ENCODE measurements at regions not wholly inside any gene's neighbourhood (a gene's known extent, or its start where the extent isn't known, plus 50 kb on each side); places are given as distances from the start of the nearest gene placed in this dataset.

DNA sequence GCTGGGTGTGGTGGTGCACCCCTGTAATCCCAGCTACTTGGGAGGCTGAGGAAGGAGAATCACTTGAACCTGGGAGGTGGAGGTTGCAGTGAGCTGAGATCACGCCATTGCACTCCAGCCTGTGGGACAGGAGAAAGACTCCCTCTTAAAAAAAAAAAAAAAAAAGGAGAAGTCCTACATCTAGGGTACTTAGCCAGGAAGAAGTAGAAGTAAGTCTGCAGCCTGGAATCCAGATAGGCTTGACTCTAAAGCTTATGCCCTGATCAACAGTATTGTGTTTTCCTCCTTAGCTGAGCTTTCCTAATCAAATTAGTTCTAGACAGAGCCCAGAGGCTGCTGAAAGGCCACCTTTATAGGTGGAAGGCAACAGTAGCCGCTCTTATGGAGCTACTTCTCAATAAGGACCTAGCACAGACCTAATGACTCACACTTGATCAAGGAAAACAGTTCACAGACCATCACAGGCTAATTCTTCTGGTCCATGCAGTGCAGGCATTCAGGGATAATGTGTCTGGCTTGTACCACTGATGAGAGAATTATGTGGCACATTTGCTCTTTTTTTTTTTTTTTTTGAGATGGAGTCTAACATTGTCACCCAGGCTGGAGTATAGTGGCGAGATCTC is 105.5 kb upstream of the KLF4 start (continued):
- no peak for TF ChIP-seq SOX13 (IDR thresholded peaks at IDR 0.05)
- TF ChIP-seq SOX13 (CRISPR knock-in tag; conservative IDR thresholded peaks at IDR 0.05 in 1 of 2, IDR thresholded peaks at IDR 0.05 in 1 of 2), result no peak
- TF ChIP-seq, protein P1, sequence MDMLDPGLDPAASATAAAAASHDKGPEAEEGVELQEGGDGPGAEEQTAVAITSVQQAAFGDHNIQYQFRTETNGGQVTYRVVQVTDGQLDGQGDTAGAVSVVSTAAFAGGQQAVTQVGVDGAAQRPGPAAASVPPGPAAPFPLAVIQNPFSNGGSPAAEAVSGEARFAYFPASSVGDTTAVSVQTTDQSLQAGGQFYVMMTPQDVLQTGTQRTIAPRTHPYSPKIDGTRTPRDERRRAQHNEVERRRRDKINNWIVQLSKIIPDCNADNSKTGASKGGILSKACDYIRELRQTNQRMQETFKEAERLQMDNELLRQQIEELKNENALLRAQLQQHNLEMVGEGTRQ (IDR thresholded peaks at IDR 0.05; ENCODE audit: low read depth, low read length), result no peak
- TF ChIP-seq, protein P1 (CRISPR knock-in tag; IDR thresholded peaks at IDR 0.05; ENCODE audit: borderline replicate concordance), result no peak
- TF ChIP-seq SNRNP70 (IDR thresholded peaks at IDR 0.05; ENCODE audit: low read depth, low read length), result no peak

DNA sequence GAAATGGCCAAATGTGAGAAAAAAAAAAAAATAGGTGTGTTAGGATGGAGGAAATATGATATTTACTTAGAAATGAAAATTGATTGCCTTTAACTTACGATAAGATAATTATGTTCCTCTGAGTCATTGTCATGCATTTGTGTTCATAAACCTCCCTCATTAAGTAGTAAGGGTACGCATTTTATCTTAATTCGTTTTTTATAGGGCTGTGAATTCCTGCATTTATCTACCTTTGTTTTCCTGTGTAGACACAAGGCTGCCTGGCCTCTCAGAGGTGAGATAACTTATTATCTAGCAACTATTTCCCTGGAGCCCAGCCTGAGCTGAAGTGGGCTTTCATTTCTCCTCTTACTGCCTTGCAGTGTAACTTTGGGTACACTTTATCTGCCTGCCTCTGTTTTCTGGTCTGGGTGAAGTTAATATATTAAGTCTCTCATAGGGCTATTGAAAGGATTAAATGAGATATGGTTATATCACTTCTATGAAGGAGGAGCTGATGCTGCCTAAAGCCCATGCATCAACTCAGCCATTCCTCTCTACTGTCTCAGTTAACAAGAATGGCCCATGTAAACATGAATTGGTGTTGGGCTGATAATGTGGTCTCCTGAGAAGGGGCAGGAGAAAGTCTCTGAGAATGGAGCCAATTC is 103.8 kb upstream of the KLF4 start:
- no TSS peak for BruUV-seq (replicated peaks)
- no peak overlapping the region for H3K4me3 ChIP-seq (replicated peaks in 1 of 3; ENCODE audit: insufficient read depth in 1 of 3, low read depth in 2 of 3, low read length in 3 of 3)
- H3K4me2 ChIP-seq (ENCODE audit: low read depth, low read length), result no peak overlapping the region
- no peaks in the 10 kb centered on the region for H3K79me2 ChIP-seq (ENCODE audit: insufficient read depth, low read length)
- DNase-seq (ENCODE audit: low spot score) (no peak), ATAC-seq (no peak), FAIRE-seq (no peak)
- no peak overlapping the region for H2AFZ ChIP-seq (ENCODE audit: low read length)
- H3K27me3 ChIP-seq (ENCODE audit: control insufficient read depth in 1 of 2, insufficient read depth in 2 of 2, low read length in 2 of 2), result no peaks in the 10 kb centered on the region
- intact Hi-C loops (cut with micrococcal nuclease; ENCODE audit: unreplicated experiment), result no loop called here
- H4K20me1 ChIP-seq (ENCODE audit: insufficient read depth, low read length), result no peaks in the 10 kb centered on the region
- no peaks in the 10 kb centered on the region for H3K9me3 ChIP-seq (ENCODE audit: low read length)
- no peak overlapping the region for H3K9ac ChIP-seq (ENCODE audit: insufficient read depth, low read depth, low read length)
- no peak overlapping the region for H3K27ac ChIP-seq (ENCODE audit: extremely low read length, insufficient read depth, low read length)
- POLR2A ChIA-PET, result no interaction called here
- peaks cover 14% of the 10 kb centered on the region for H3K4me1 ChIP-seq (ENCODE audit: insufficient read depth, low read length)
- in situ Hi-C loops (cut with HindIII; ENCODE audit: extremely low pct_ligation_motif_present, low pct_unique_long_range_greater_than_20kb), result no loop called here
- CTCF ChIA-PET (ENCODE audit: low intra/inter-chr PET ratio, low total read pairs), result no interaction called here
- WGBS (ENCODE audit: low lambda C conversion rate), result 45% methylated on average over 3 of the region's 3 CpGs
- no peaks in the 10 kb centered on the region for H3K36me3 ChIP-seq (replicated peaks in 1 of 2; ENCODE audit: control insufficient read depth in 1 of 2, insufficient read depth in 2 of 2, low read length in 2 of 2)
- TF ChIP-seq MLLT10 (CRISPR knock-in tag; IDR thresholded peaks at IDR 0.05) (no peak), ZBTB20 (CRISPR knock-in tag; IDR thresholded peaks at IDR 0.05; ENCODE audit: borderline replicate concordance, low read depth) (no peak), MTA3 (CRISPR knock-in tag; IDR thresholded peaks at IDR 0.05) (no peak), ZNF367 (CRISPR knock-in tag; IDR thresholded peaks at IDR 0.05; ENCODE audit: borderline replicate concordance) (no peak), CCDC6 (CRISPR knock-in tag; IDR thresholded peaks at IDR 0.05) (no peak), MAFF (IDR thresholded peaks at IDR 0.05; ENCODE audit: low read depth, low read length) (no peak), ATM (IDR thresholded peaks at IDR 0.05; ENCODE audit: borderline replicate concordance) (no peak)
- TF ChIP-seq, protein P2, sequence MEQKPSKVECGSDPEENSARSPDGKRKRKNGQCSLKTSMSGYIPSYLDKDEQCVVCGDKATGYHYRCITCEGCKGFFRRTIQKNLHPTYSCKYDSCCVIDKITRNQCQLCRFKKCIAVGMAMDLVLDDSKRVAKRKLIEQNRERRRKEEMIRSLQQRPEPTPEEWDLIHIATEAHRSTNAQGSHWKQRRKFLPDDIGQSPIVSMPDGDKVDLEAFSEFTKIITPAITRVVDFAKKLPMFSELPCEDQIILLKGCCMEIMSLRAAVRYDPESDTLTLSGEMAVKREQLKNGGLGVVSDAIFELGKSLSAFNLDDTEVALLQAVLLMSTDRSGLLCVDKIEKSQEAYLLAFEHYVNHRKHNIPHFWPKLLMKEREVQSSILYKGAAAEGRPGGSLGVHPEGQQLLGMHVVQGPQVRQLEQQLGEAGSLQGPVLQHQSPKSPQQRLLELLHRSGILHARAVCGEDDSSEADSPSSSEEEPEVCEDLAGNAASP (CRISPR knock-in tag; IDR thresholded peaks at IDR 0.05; ENCODE audit: borderline replicate concordance), result no peak
- TF ChIP-seq, protein P3, sequence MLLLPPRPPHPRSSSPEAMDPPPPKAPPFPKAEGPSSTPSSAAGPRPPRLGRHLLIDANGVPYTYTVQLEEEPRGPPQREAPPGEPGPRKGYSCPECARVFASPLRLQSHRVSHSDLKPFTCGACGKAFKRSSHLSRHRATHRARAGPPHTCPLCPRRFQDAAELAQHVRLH (CRISPR knock-in tag; IDR thresholded peaks at IDR 0.05; ENCODE audit: borderline replicate concordance, low read depth), result no peak

Data from HepG2 (cell line).